ENCODE measurements at regions not wholly inside any gene's neighbourhood (a gene's known extent, or its start where the extent isn't known, plus 50 kb on each side); places are given as distances from the start of the nearest gene placed in this dataset.

DNA sequence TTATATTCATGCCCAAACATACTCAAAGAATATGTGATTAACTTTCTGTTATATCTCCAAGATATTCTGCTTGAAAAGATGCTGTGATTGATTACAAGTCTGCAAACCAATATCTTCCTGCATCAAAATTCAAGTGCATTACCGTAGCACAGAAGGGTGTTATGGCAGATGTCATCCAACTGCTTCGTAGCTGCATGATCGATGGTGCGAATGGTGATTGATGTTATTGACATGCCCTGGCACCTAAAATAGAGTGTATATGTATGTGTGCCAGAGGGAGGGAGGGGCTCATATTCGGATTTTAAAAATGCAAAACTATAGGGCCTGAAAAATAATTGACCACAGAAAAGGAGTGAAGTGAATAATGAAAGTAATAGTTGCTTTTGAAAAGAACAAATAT lies 882.1 kb upstream of the NUDT12 start:
- H3K27me3 Mint-ChIP-seq, result no peaks in the 10 kb centered on the region
- ChIA-PET POLR2A (no interaction called here), CTCF (no interaction called here)
- no peak overlapping the region for H3K27ac Mint-ChIP-seq
- no peak overlapping the region for H3K4me3 Mint-ChIP-seq
- H3K9me3 Mint-ChIP-seq, result peaks cover 10% of the 10 kb centered on the region
- no peaks in the 10 kb centered on the region for H3K4me1 Mint-ChIP-seq (ENCODE audit: low read depth)
- DNase-seq, result no peak
- no peaks in the 10 kb centered on the region for H3K36me3 Mint-ChIP-seq
- intact Hi-C loops (cut with micrococcal nuclease), result no loop called here

DNA sequence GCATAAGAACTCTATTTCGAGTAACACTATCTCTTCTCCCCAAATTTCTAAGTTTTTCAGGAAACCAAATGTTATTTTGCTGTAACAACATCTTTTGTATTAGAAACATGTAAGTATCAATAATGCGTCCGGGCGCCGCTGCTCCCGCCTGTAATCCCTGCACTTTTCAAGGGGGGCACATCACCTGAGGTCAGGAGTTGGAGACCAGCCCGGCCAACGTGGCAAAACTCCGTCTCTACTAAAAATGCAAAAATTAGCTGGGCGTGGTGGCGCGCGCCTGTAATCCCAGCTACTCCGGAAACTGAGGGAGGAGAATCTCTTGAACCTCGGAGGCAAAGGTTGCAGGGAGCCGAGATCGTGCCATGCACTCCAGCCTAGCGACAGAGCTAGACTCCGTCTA lies 881.1 kb upstream of the NUDT12 start:
- intact Hi-C loops (cut with micrococcal nuclease), result no loop called here
- DNase-seq, result no peak
- Mint-ChIP-seq H3K27me3 (no peaks in the 10 kb centered on the region), H3K9me3 (peaks cover 10% of the 10 kb centered on the region), H3K36me3 (no peaks in the 10 kb centered on the region), H3K4me3 (no peak overlapping the region), H3K27ac (no peak overlapping the region), H3K4me1 (ENCODE audit: low read depth) (no peaks in the 10 kb centered on the region)
- CTCF ChIA-PET, result no interaction called here
- POLR2A ChIA-PET, result no interaction called here

DNA sequence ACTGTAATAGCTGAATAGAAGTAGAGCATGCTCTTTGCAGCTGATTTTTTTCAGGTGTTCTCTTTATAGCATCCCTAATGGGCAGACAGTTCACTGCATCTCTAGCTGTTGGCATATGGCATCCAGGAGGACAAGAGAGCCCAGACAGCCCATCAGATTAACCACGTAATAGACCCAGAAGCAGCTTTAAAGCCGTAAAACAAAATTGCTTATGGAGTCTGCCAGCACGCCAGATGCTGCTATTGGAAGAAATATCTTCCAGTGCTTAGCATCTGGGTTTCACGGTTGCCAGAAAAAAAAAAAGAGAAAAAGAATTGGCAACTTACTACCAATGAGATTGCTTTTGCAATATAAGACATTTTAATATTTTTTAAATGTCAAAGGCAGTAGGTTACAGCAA lies 869.4 kb upstream of the NUDT12 start:
- ChIA-PET POLR2A (no interaction called here), CTCF (interaction anchor here (0.6 kb wide), 1 partner anchor 215 kb away, joined by 3 read pairs; no protein-coding TSS in a partner anchor)
- Mint-ChIP-seq H3K4me3 (no peak overlapping the region), H3K27ac (no peak overlapping the region), H3K9me3 (peaks cover 8% of the 10 kb centered on the region), H3K36me3 (no peaks in the 10 kb centered on the region), H3K4me1 (ENCODE audit: low read depth) (no peaks in the 10 kb centered on the region), H3K27me3 (no peaks in the 10 kb centered on the region)
- intact Hi-C loops (cut with micrococcal nuclease), result no loop called here
- DNase-seq, result no peak

DNA sequence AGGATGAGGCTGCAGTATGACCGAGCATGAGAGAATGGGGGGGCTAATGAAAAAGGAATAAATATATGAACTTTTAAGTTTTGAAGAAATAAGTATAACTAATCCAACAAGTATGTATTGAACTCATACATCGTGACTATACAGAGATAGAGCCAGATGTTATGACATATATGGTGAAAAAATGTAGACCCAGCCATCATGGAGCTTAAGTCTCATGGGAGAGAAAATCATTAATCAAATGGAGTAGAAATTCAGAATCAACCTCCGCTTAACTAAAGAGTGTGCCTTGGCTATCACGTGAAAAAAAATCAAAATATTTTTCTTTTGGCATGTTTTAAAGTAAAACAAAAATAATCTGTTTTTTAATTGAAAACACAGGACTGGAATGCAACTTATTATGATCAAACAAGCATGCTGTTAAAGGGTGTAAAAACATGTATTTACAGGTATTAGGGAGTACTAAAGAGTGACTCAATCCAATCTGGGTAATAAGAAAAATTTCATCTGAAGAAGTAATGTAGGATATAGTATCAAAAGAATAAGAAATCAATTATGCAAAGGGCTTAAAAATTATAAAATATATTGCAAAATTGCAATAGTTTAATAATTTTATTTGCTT lies 868.5 kb upstream of the NUDT12 start:
- no peak for DNase-seq
- Mint-ChIP-seq H3K4me3 (no peak overlapping the region), H3K4me1 (ENCODE audit: low read depth) (no peaks in the 10 kb centered on the region), H3K9me3 (peaks cover 8% of the 10 kb centered on the region), H3K27ac (no peak overlapping the region), H3K27me3 (no peaks in the 10 kb centered on the region), H3K36me3 (no peaks in the 10 kb centered on the region)
- ChIA-PET POLR2A (no interaction called here), CTCF (no interaction called here)
- intact Hi-C loops (cut with micrococcal nuclease), result no loop called here

DNA sequence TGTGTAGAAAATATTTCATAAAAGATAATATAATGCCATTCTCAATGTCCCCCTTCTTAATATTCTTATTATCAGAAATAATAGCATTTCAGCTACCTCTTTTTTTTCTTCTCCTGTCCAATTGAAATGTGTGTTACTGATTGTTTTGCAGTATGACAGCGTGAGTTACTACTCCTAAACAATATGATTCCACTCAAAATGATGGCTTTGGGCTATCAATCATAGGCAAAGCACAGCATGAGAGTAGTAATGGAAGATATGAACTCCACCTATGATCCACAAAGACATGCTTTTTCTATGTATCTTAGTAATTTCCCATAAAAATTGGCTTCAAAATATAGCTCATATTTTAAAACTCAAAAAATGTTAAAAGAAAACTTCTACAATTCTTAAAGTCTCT lies 867.3 kb upstream of the NUDT12 start:
- peaks cover 8% of the 10 kb centered on the region for H3K9me3 Mint-ChIP-seq
- DNase-seq, result no peak
- ChIA-PET POLR2A (no interaction called here), CTCF (no interaction called here)
- no peak overlapping the region for H3K4me3 Mint-ChIP-seq
- no peaks in the 10 kb centered on the region for H3K4me1 Mint-ChIP-seq (ENCODE audit: low read depth)
- H3K27me3 Mint-ChIP-seq, result no peaks in the 10 kb centered on the region
- H3K27ac Mint-ChIP-seq, result no peak overlapping the region
- H3K36me3 Mint-ChIP-seq, result no peaks in the 10 kb centered on the region
- intact Hi-C loops (cut with micrococcal nuclease), result no loop called here

DNA sequence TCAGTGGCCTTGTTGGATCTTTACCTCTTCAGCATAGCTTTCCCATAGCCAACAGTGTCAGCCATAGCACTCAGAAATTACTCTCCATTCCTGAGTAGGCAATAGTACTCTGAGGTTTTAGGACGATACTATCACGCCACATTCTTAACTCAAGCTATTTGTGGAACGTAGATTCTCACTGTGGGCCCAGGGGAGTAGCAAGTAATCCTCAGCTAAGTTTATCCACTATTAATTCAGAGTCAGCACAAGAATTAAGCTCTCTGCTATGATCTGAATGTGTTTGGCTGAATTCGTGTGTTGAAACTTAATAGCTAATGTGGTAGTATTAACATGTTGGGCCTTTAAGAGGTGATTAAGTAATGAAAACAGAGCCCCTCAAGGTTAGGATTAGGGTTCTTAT lies 858.8 kb upstream of the NUDT12 start:
- H3K9me3 Mint-ChIP-seq, result peaks cover 5% of the 10 kb centered on the region
- ChIA-PET CTCF (no interaction called here), POLR2A (no interaction called here)
- no peaks in the 10 kb centered on the region for H3K36me3 Mint-ChIP-seq
- H3K27me3 Mint-ChIP-seq, result no peaks in the 10 kb centered on the region
- no peak overlapping the region for H3K27ac Mint-ChIP-seq
- H3K4me1 Mint-ChIP-seq (ENCODE audit: low read depth), result no peaks in the 10 kb centered on the region
- H3K4me3 Mint-ChIP-seq, result no peak overlapping the region
- intact Hi-C loops (cut with micrococcal nuclease), result no loop called here
- no peak for DNase-seq

DNA sequence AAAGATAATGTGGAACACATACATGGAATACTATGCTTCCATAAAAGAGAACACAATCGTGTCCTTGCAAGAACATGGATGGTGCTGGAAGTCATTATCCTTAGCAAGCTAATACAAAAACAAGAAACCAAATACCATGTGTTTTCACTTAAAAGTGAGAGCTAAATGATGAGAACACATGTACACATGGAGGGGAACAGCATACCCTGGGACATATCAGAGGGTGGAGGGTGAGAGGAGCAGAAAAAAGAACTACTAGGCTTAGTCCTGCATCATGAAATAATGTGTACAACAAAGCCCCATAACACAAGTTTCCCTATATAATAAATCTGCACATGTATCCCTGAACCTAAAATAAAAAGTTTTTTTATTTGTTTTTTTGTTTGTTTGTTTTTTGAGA lies 855.5 kb upstream of the NUDT12 start:
- Mint-ChIP-seq H3K4me1 (ENCODE audit: low read depth) (no peaks in the 10 kb centered on the region), H3K27ac (no peak overlapping the region), H3K36me3 (no peaks in the 10 kb centered on the region), H3K9me3 (peaks cover 21% of the 10 kb centered on the region), H3K4me3 (no peak overlapping the region), H3K27me3 (no peaks in the 10 kb centered on the region)
- CTCF ChIA-PET, result no interaction called here
- intact Hi-C loops (cut with micrococcal nuclease), result no loop called here
- no peak for DNase-seq
- POLR2A ChIA-PET, result no interaction called here

DNA sequence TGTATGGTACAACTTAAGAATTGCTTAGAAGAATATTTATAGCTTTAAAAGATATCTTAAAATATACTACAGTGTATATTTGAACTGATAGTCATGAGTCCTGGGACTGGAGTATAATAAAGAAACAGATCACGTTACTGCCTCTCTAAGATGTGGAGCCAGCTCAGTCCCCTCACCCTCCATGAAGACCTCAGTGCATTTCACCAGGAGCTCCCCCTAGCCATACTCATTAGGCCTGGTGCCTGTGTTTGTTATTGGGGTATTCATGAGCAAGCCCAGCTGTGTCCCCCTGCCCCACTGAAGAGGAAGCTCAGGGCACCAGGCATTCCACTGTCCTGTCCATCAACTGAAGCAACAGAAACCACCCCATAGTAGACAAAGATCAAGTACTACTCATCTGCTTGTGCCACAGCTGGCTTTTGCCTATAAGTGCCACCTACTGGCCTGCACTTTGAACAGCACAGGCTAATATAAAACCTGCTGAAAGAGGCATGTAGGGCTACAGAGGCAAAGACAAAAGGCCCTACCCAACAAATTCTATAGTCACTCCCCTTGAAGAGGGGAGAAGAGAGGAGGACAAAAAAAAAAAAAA lies 850.2 kb upstream of the NUDT12 start:
- intact Hi-C loops (cut with micrococcal nuclease), result no loop called here
- Mint-ChIP-seq H3K27me3 (no peaks in the 10 kb centered on the region), H3K4me1 (ENCODE audit: low read depth) (no peaks in the 10 kb centered on the region), H3K4me3 (no peak overlapping the region), H3K9me3 (peaks cover 16% of the 10 kb centered on the region), H3K36me3 (no peaks in the 10 kb centered on the region), H3K27ac (no peak overlapping the region)
- no peak for DNase-seq
- ChIA-PET POLR2A (no interaction called here), CTCF (interaction anchor here (0.7 kb wide), 1 partner anchor 383 kb away, joined by 3 read pairs; no protein-coding TSS in a partner anchor)

DNA sequence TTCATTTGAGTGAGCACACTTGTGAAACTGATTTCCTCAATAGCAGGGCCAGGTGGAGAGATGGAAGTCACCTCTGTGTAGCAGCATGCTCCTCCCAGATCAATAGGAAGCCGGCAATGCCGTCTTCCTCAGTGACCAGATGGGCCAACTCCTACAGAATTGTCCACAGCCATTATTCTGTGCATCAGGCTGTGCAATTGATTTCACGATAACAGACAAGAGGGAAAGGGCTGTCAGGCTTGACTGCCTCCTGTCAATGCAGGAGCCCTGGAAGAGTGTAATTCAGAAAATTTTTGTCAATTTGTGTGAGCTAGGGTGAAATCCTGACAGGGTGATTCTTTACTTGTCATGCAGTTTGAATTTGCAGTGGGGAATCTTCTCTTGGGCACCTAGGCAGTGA lies 838.4 kb upstream of the NUDT12 start:
- Mint-ChIP-seq H3K4me1 (ENCODE audit: low read depth) (no peaks in the 10 kb centered on the region), H3K4me3 (no peak overlapping the region), H3K36me3 (no peaks in the 10 kb centered on the region), H3K9me3 (peaks cover 19% of the 10 kb centered on the region), H3K27me3 (no peaks in the 10 kb centered on the region), H3K27ac (no peak overlapping the region)
- intact Hi-C loops (cut with micrococcal nuclease), result no loop called here
- DNase-seq, result no peak
- CTCF ChIA-PET, result no interaction called here
- POLR2A ChIA-PET, result no interaction called here

DNA sequence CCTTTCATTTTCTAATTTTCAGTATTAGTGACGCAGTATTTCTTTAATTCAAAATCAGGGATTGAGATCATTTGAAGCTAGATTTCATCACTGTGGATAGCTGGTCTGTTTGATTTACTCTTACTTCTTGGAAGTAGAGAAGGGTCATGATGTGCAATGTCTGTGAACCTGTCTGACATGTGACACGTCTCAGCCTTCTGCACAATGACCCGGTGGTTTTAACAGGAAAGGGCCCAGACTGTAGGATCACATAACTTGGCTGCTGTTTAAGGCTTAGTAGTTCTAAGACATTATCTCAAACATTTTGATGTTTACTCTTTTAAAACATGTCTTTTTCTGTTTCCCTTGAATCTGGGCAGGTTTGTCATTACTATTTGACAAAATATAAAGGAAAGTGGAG lies 823.3 kb upstream of the NUDT12 start:
- no peaks in the 10 kb centered on the region for H3K27me3 Mint-ChIP-seq
- H3K36me3 Mint-ChIP-seq, result no peaks in the 10 kb centered on the region
- intact Hi-C loops (cut with micrococcal nuclease), result no loop called here
- CTCF ChIA-PET, result no interaction called here
- DNase-seq, result no peak
- H3K9me3 Mint-ChIP-seq, result peaks cover 34% of the 10 kb centered on the region
- H3K27ac Mint-ChIP-seq, result no peak overlapping the region
- no peaks in the 10 kb centered on the region for H3K4me1 Mint-ChIP-seq (ENCODE audit: low read depth)
- no peak overlapping the region for H3K4me3 Mint-ChIP-seq
- POLR2A ChIA-PET, result no interaction called here

DNA sequence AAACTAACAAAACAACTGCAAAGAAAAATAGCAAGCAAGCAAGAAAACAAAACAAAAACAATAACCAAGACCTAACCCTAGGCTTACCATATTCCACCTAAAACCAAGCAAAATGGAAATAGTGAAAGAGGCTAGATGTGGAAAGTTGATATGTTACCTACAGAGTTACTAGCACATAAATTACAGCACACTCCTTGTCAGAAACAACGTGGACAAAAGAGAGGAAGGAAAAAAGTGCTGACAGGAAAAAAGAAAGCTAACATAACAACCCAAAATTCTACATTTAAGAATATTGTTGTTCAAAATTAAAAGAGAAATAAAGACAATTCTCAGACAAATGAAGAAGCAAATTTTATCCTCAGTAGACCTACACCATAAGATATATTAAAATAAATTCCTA lies 812.8 kb upstream of the NUDT12 start:
- Mint-ChIP-seq H3K9me3 (peaks cover 5% of the 10 kb centered on the region), H3K36me3 (no peaks in the 10 kb centered on the region)

DNA sequence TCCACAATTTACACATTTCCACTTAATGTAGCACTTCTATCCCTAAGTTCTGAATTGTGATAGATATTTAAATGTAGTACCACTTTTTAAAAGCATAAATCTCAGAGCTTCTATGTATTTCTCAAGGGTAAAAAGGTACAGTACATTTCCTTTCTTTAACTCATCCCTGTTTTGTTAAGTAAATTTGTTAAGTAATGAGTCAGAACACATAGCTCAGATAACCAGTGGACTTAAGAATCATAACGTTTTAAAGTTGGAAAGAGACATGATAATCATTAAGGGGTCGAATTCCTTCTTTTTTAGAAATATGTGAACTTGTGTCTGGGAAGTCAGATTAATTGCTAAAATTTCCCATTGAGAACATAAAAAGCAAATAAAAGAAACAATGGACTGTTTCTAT lies 810.2 kb upstream of the NUDT12 start:
- intact Hi-C loops (cut with micrococcal nuclease), result no loop called here
- no peak for DNase-seq
- H3K27me3 Mint-ChIP-seq, result no peaks in the 10 kb centered on the region
- no peak overlapping the region for H3K4me3 Mint-ChIP-seq
- no peaks in the 10 kb centered on the region for H3K4me1 Mint-ChIP-seq (ENCODE audit: low read depth)
- no peak overlapping the region for H3K27ac Mint-ChIP-seq
- CTCF ChIA-PET, result no interaction called here
- no peaks in the 10 kb centered on the region for H3K36me3 Mint-ChIP-seq
- POLR2A ChIA-PET, result no interaction called here
- H3K9me3 Mint-ChIP-seq, result peaks cover 8% of the 10 kb centered on the region

More for the DNA sequence above, 812.8 kb upstream of the NUDT12 start:
- H3K4me3 Mint-ChIP-seq, result no peak overlapping the region
- H3K4me1 Mint-ChIP-seq (ENCODE audit: low read depth), result no peaks in the 10 kb centered on the region
- intact Hi-C loops (cut with micrococcal nuclease), result no loop called here
- no peak overlapping the region for H3K27ac Mint-ChIP-seq
- H3K27me3 Mint-ChIP-seq, result no peaks in the 10 kb centered on the region
- ChIA-PET CTCF (no interaction called here), POLR2A (no interaction called here)
- no peak for DNase-seq

DNA sequence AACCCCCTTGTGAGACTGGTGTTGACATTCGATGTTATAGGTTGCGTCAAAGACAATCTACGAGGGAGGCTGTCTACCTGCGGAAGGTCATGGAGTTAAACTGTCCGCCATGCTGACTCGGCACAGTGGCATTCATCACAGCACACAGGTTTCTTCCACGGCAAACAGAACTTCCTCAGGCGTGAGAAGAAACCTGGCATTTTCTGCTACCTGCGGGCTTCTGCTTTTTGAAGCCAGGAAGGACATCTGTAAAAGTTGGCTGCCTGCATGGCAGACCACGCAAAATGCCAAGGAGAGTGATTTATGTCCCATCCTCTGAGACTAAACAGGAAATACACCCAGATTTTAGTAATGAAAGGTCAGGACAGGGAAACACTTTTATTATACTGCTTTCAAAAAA lies 809.8 kb upstream of the NUDT12 start:
- H3K4me3 Mint-ChIP-seq, result no peak overlapping the region
- no peak for DNase-seq
- H3K27me3 Mint-ChIP-seq, result no peaks in the 10 kb centered on the region
- H3K36me3 Mint-ChIP-seq, result no peaks in the 10 kb centered on the region
- intact Hi-C loops (cut with micrococcal nuclease), result no loop called here
- H3K4me1 Mint-ChIP-seq (ENCODE audit: low read depth), result no peaks in the 10 kb centered on the region
- peaks cover 8% of the 10 kb centered on the region for H3K9me3 Mint-ChIP-seq
- ChIA-PET CTCF (no interaction called here), POLR2A (no interaction called here)
- H3K27ac Mint-ChIP-seq, result no peak overlapping the region

All from activated CD4-positive, alpha-beta memory T cell treated with anti-CD3 and anti-CD28 coated beads for 36 hours (primary cell).